Upper lobe of left lung (tissue), 4 donors: ENCODE measurements at regions not wholly inside any gene's neighbourhood (a gene's known extent, or its start where the extent isn't known, plus 50 kb on each side); places are given as distances from the start of the nearest gene placed in this dataset.

ENCODE experiments used
- EP300 ChIP-seq, 4 donors: sonication (generic); formaldehyde crosslinking; IDR thresholded peaks; one replicate each; pipeline ENCODE4 v1.5.1; 2017; ENCODE audit warnings: antibody characterized with exemption in 4 of 4, control low read depth in 2 of 4
- POLR2A ChIP-seq, 4 donors: fragments of 450-650 bp; IDR thresholded peaks; one replicate each; pipeline ENCODE4 v1.5.1; 2016 to 2017; ENCODE audit warnings: antibody characterized with exemption in 4 of 4, mild to moderate bottlenecking in 2 of 4
- POLR2AphosphoS5 ChIP-seq, 2 donors: sonication (generic); formaldehyde crosslinking; IDR thresholded peaks; one replicate each; pipeline ENCODE4 v1.5.1; 2017; ENCODE audit warnings: antibody characterized with exemption in 2 of 2
- TF ChIP-seq, protein P1 (sequence below), 6 experiments: fragments of 450-650 bp in 4 of 6; fragments of 200-600 bp in 2 of 6; sonication (generic) in 2 of 6; IDR thresholded peaks; one replicate each; pipeline ENCODE4 v1.5.1; 2016 to 2019; ENCODE audit warnings: antibody characterized with exemption in 6 of 6

DNA sequence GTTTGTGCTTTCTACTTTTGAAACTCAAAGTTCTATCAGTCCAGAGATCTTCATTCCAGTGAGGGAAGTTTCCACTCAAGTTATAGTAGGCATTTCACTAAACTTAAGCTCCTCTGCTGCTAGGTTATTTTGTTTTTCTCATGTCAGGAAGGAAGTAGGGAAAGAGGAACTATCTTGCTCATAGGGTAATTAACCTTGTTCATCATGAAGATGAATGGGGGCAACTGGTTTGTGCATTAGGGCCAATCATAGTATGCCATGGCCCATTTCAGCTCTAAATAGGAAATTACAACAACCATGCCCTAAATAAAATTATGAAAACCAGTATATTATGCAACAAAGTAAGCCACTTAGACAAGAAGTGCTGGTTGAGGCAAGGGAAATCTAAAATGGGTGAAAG is 804.7 kb upstream of the NDST4 start:
- TF ChIP-seq POLR2A (IDR thresholded peaks at IDR 0.05), result no peak
- TF ChIP-seq, protein P1, sequence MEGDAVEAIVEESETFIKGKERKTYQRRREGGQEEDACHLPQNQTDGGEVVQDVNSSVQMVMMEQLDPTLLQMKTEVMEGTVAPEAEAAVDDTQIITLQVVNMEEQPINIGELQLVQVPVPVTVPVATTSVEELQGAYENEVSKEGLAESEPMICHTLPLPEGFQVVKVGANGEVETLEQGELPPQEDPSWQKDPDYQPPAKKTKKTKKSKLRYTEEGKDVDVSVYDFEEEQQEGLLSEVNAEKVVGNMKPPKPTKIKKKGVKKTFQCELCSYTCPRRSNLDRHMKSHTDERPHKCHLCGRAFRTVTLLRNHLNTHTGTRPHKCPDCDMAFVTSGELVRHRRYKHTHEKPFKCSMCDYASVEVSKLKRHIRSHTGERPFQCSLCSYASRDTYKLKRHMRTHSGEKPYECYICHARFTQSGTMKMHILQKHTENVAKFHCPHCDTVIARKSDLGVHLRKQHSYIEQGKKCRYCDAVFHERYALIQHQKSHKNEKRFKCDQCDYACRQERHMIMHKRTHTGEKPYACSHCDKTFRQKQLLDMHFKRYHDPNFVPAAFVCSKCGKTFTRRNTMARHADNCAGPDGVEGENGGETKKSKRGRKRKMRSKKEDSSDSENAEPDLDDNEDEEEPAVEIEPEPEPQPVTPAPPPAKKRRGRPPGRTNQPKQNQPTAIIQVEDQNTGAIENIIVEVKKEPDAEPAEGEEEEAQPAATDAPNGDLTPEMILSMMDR (IDR thresholded peaks at IDR 0.05), result no peak
- TF ChIP-seq EP300 (IDR thresholded peaks at IDR 0.05), result no peak
- no peak for TF ChIP-seq POLR2AphosphoS5 (IDR thresholded peaks at IDR 0.05)
